ENCODE measurements at regions not wholly inside any gene's neighbourhood (a gene's known extent, or its start where the extent isn't known, plus 50 kb on each side); places are given as distances from the start of the nearest gene placed in this dataset.

- no peak for DNase-seq
Observed at GRCh38 chr5:108649646-108650045, 98.1 kb upstream of the FER start.

DNA sequence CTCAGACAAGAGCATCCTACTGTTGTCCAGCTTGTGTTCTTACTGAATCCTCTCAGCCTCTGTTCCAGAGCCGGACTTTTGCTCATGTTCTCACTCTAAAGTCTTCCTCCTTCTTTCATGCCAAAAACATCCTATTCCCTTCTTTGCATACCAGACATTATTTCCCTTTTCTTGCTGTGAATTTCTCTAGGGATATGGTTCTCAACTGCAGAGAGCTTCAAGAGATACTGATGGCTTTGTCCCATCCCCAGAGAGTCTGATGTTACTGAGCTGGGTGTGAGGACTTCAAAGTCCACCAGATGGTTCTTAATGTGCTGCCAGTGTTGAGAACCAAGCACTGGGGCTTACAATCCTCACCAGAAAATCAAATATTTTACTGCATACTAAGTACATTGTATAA, 98.6 kb upstream of the FER start:
- DNase-seq: no peak

DNA sequence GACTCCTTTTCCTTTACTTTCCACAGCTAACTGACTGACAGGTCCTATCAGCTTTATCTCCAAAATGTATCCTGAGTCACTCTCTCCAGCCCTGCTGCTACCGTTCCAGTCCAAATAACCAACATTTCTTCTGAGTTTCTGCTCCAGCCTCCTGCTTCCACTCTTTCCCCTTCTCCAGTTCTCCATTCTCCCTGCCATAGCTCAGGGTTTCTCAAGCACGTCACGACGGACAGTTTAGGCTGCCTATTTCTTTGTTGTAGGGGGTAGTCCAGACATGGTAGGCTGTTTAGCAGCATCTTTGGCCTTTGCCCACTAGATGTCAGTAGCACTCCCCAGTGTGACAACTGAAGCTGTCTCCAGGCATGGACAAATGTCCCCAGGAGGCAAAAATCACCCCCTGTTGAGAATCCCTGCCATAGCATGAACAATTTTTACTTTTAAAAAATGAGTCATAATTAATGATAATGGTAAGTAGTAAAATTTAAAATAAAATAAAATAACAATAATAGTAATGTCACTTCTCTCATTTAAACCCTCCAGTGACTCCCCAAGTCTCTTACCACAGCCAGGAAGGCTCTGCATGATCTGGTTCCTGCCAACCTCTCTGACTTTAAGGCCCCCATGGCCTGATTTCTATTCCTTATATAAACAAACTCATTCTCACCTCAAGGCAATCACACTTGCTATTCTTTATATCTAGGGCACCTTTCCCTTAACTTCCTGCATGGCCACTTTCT, 105.4 kb upstream of the FER start:
- DNase-seq: peak; percentile 66

- DNase-seq: no peak
Observed at GRCh38 chr5:108641596-108641995, 106.1 kb upstream of the FER start.

- no peak for DNase-seq
Observed at GRCh38 chr5:108639366-108639765, 108.3 kb upstream of the FER start.

- DNase-seq: no peak
Observed at GRCh38 chr5:108638021-108638420, 109.7 kb upstream of the FER start.

DNA sequence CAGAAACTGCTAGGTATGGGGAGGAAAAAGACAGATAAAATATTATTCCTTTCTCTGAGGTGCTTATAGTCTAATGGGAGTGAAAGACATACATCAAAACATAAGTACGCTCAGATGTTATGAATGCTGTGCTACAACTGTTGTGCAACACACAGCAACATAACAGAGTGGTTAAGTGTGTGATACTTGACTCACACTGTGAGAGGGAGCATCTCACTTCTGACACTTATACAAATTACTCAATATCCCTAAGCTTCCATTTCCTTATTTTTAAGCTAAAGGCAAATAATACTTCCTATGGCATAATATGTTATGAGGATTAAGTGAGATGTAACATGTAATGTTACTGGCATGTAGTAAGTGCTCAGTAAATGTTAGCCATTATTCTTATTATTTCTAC, 110.6 kb upstream of the FER start:
- DNase-seq: no peak

GRCh38 chr5:108636135-108636853, 111.4 kb upstream of the FER start:
- no peak for DNase-seq

GRCh38 chr5:108634617-108635288, 112.9 kb upstream of the FER start:
- no peak for DNase-seq

DNA sequence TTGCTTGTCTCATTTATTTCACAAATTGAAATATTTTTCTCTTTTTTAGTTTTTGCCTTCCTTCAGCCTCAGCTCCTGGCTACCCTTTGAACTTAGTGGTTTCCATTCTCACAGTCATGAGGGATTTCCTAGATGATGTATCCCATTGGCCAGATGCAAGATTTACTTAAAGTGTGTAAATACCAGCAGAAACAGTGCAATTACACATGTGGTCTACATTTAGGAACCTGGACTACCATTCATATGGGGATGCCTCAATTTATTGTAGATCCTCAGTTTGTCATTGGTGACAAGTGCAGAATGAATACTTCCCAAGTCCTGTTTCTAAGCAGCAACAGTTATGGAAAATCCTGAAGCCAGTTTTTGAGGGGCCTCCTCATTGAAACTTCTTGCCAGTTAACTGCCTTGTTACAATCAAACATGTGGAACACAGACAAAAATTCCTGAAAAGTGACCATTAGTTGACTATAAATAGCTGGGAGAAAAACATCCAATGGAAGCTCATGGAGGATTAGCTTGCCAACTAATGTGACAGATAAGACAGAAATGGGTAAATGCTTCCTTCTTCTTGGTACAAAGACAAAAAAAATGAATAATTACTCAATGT, 113.6 kb upstream of the FER start:
- DNase-seq: no peak

DNA sequence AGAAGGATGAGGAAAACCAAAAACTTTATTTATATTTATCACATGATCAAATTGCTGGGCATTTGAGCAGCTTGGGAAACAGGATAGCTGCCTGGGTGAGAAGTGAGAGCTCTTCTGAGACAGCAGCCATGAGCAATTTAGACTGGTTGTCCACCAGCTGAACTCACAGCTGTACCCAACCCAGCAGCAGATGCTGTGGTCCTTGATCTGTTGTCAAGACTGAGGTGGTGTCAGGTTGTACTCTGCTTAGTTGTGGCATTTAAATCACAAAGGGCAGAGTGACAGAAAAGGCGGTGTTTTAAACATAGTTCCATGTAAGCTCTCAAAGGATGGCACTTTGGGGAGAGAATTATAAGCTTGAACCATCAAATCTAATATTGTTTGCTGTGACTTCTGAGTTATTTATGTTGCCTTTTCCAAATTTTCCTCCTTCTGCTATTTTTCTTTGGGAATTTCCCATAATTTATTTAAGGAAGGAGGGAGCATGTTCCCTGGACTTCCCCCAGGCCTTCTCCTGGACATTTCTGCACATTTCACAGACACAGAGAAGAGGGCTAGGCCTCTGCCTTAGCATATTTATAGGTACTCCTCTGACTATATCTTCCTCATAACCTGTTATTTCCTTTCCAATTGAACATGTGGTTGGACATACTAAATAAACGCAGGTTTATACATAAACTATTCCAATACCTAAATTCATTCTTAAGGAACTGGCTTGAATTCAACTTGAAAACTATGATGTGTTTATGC, 117.7 kb upstream of the FER start:
- DNase-seq: no peak

GRCh38 chr5:108625654-108626053, 122.0 kb upstream of the FER start:
- no peak for DNase-seq

DNA sequence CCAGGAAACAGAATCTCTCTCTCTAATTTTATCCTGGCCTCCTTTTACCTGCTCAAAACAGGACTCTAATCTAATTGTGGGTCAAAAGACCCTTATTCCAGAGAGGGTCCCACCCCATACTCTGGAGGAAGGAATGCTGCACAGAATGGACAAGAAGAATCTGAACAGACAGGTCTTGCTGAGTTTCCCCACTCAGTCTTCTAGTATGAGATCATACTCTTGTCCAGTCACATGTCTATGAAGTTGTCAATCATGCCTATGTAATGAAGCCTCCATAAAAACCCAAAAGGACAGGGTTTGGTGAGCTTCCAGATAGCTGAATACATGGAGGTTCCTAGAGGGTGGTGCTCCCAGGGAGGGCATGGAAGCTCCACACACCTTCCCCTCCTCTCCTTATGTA, 123.9 kb upstream of the FER start:
- no peak for DNase-seq

DNA sequence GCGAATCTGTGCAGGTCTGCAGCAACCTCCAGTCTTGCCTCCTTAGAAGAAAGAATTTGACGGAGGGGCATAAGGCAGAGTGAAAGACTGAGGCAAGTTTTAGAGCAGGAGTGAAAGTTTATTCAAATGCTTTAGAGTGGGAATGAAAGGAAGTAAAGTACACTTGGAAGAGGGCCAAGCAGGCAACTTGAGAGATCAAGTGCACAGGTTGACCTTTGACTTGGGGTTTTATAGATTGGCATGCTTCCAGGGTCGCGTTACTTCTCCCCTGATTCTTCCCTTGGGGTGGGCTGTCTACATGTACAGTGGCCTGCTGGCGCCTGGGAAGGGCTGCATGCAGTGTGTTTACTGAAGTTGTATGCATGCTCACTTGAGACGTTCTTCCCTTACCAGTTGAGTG, 127.2 kb upstream of the FER start:
- DNase-seq: no peak

DNA sequence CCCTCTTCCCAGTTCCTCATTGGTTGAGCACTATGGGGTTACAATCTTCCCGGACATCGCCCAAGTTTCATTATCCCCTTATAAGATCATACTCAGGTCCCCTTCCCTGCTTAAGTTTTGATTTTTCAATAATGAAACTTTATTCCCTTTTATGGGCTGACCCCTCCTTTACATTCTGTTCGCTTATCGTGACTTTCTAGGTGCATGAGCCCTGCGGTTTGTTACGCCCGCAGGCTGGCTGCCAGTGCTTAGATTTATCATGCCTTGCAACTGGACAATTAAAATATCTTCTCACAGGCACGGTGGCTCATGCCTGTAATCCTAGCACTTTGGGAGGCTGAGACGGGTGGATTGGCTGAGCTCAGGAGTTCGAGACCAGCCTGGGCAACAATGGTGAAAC, 127.9 kb upstream of the FER start:
- no peak for DNase-seq

- DNase-seq: no peak
Observed at GRCh38 chr5:108617467-108618435, 129.9 kb upstream of the FER start.

DNA sequence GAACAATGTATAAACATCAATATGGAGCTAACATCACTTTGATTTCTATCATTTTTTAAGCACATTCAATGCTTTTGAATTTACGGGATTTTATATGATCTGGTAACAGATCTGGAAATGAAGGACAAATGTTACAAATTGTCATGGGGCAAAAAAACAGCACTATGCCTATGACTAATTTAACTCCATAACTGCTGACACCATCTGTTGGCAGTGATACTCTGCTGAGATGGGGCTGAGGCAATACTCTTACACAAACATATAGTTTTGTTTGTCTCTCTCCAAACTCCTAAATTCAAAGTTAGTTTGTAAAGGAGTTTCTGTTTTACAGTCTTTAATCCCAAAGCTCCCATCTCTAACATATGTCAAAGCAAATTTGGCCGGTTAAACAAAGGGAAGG, 132.5 kb upstream of the FER start:
- DNase-seq: no peak

- DNase-seq: no peak
Observed at GRCh38 chr5:108607421-108607820, 140.3 kb upstream of the FER start.

GRCh38 chr5:108606185-108606584, 141.5 kb upstream of the FER start:
- DNase-seq: no peak

GRCh38 chr5:108602830-108603229, 144.9 kb upstream of the FER start:
- no peak for DNase-seq

DNA sequence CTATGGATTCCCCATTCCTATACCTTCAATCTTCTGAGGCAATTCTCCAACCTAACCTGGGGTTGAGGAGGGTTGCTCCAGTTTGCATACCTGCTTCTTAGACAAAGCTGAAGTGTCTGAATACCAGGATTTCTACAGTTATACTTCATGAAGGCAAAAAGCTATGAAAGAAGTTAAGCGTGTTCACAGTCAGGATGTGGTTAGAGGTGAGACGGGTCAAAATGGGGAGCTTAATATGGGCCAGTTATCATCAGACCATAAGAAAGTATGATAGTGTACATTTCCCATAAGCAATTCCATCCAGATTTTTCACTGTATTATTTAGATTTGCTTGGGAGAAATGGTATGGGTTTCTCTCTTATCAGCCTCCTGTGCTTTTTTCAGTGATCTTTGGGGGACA, 156.9 kb upstream of the FER start:
- no peak for DNase-seq

All from left kidney (tissue), 1 donor.